ENCODE measurements at regions not wholly inside any gene's neighbourhood (a gene's known extent, or its start where the extent isn't known, plus 50 kb on each side); places are given as distances from the start of the nearest gene placed in this dataset.

- TF ChIP-seq, protein P1, sequence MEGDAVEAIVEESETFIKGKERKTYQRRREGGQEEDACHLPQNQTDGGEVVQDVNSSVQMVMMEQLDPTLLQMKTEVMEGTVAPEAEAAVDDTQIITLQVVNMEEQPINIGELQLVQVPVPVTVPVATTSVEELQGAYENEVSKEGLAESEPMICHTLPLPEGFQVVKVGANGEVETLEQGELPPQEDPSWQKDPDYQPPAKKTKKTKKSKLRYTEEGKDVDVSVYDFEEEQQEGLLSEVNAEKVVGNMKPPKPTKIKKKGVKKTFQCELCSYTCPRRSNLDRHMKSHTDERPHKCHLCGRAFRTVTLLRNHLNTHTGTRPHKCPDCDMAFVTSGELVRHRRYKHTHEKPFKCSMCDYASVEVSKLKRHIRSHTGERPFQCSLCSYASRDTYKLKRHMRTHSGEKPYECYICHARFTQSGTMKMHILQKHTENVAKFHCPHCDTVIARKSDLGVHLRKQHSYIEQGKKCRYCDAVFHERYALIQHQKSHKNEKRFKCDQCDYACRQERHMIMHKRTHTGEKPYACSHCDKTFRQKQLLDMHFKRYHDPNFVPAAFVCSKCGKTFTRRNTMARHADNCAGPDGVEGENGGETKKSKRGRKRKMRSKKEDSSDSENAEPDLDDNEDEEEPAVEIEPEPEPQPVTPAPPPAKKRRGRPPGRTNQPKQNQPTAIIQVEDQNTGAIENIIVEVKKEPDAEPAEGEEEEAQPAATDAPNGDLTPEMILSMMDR (IDR thresholded peaks at IDR 0.05): no peak
- TF ChIP-seq EP300 (IDR thresholded peaks at IDR 0.05): no peak
- no peak for TF ChIP-seq POLR2A (IDR thresholded peaks at IDR 0.05)
Observed at GRCh38 chr5:33231935-33232334, 208.8 kb upstream of the TARS1 start.

Measured in stomach (tissue), 4 donors.